GM21367 (cell line): ENCODE measurements at regions not wholly inside any gene's neighbourhood (a gene's known extent, or its start where the extent isn't known, plus 50 kb on each side); places are given as distances from the start of the nearest gene placed in this dataset.
A peak's percentile ranks its signal among the peaks of the same experiment; 100 is the strongest.

Source experiments
- ATAC-seq: cut with Tn5 transposase; IDR thresholded peaks from one replicate; pipeline ENCODE4 v1.9.1; 2021; ENCODE audit not compliant: unreplicated experiment

GRCh38 chr5:136425921-136426320 is 60.6 kb upstream of the TRPC7 start:
- ATAC-seq, result no peak

- peak; percentile 86 for ATAC-seq
Observed at GRCh38 chr5:136424835-136425584, 59.7 kb upstream of the TRPC7 start.

- ATAC-seq, result no peak
Observed at GRCh38 chr5:136423944-136424606, 58.7 kb upstream of the TRPC7 start.

- ATAC-seq, result no peak
Observed at GRCh38 chr5:136420168-136420898, 55.0 kb upstream of the TRPC7 start.

- ATAC-seq, result no peak
Observed at GRCh38 chr5:136418301-136418700, 53.0 kb upstream of the TRPC7 start.
